ENCODE measurements at regions not wholly inside any gene's neighbourhood (a gene's known extent, or its start where the extent isn't known, plus 50 kb on each side); places are given as distances from the start of the nearest gene placed in this dataset.

DNA sequence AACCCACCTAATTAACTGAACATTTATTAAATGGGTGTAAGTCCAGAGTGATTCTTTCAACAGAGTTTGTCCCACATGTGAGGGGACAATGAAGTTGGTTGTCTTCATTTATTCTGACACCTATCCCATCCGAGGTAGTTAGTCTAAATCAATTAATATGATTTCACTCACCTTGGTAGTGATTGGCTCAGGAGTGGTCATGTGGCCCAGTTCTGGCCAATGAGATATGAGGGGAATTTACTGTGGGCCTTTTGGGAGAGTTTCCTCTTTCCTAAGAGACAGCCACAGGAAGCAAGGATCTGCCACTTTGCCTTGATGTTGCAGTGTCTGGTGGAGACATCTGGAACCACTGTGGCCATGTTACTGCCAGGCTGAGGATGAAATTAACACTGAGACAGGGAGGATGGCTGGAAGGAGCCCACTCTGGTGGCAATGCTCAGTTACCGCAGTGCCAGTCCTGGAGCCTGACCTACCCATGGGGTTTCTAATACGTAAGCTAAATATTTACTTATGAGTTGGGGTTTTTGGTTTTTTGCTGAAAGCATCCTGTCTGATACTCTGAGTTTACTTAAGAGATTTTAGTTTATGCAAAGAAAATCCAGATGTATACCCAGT is 118.6 kb downstream of the FGF18 start:
- TF ChIP-seq, protein P1, sequence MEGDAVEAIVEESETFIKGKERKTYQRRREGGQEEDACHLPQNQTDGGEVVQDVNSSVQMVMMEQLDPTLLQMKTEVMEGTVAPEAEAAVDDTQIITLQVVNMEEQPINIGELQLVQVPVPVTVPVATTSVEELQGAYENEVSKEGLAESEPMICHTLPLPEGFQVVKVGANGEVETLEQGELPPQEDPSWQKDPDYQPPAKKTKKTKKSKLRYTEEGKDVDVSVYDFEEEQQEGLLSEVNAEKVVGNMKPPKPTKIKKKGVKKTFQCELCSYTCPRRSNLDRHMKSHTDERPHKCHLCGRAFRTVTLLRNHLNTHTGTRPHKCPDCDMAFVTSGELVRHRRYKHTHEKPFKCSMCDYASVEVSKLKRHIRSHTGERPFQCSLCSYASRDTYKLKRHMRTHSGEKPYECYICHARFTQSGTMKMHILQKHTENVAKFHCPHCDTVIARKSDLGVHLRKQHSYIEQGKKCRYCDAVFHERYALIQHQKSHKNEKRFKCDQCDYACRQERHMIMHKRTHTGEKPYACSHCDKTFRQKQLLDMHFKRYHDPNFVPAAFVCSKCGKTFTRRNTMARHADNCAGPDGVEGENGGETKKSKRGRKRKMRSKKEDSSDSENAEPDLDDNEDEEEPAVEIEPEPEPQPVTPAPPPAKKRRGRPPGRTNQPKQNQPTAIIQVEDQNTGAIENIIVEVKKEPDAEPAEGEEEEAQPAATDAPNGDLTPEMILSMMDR (IDR thresholded peaks at IDR 0.05; ENCODE audit: borderline replicate concordance, extremely low read depth, insufficient read depth): no peak
- intact Hi-C loops (cut with DNase I): no loop called here
- Histone ChIP-seq H3K4me1 (ENCODE audit: control insufficient read depth in 2 of 3, insufficient read depth in 2 of 3, low read depth in 1 of 3, low read length in 3 of 3) (no peaks in the 10 kb centered on the region), H3K4me3 (ENCODE audit: low read length in 3 of 3) (no peak overlapping the region), H3K9me3 (ENCODE audit: control insufficient read depth in 2 of 3, insufficient read depth in 1 of 3, low read length in 3 of 3) (no peaks in the 10 kb centered on the region), H3K27me3 (ENCODE audit: control insufficient read depth, insufficient read depth, low read length) (no peaks in the 10 kb centered on the region), H3K9ac (ENCODE audit: low read length in 3 of 3) (no peak overlapping the region), H3K36me3 (ENCODE audit: control insufficient read depth in 2 of 3, insufficient read depth in 3 of 3, low read length in 3 of 3) (no peaks in the 10 kb centered on the region), H3K27ac (ENCODE audit: low read depth in 2 of 2, low read length in 2 of 2) (no peak overlapping the region)
- no peak for FAIRE-seq
- DNase-seq: no peak

DNA sequence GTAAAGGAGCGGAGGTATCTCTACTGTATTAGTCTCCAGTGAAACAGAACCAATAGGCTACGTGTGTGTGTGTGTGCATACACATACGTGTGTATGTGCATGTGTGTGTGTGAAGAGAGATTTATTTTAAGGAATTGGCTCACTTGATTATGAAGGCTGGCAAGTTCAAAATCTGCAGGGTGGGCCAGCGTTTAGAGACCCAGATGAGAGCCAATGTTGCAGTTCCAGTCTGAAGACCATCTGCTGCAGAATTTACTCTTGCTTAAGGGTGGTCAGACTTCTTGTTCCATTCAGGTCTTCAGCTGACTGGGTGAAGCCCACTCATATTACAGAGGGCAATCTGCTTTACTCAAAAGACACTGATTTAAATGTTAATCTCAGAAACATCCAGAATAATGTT is 119.2 kb downstream of the FGF18 start:
- Histone ChIP-seq H3K27me3 (ENCODE audit: control insufficient read depth, insufficient read depth, low read length) (no peaks in the 10 kb centered on the region), H3K9ac (ENCODE audit: low read length in 3 of 3) (no peak overlapping the region), H3K9me3 (ENCODE audit: control insufficient read depth in 2 of 3, insufficient read depth in 1 of 3, low read length in 3 of 3) (no peaks in the 10 kb centered on the region), H3K4me1 (ENCODE audit: control insufficient read depth in 2 of 3, insufficient read depth in 2 of 3, low read depth in 1 of 3, low read length in 3 of 3) (no peaks in the 10 kb centered on the region), H3K27ac (ENCODE audit: low read depth in 2 of 2, low read length in 2 of 2) (no peak overlapping the region), H3K36me3 (ENCODE audit: control insufficient read depth in 2 of 3, insufficient read depth in 3 of 3, low read length in 3 of 3) (no peaks in the 10 kb centered on the region), H3K4me3 (ENCODE audit: low read length in 3 of 3) (no peak overlapping the region)
- DNase-seq (no peak), FAIRE-seq (no peak)
- TF ChIP-seq, protein P1 (IDR thresholded peaks at IDR 0.05; ENCODE audit: borderline replicate concordance, extremely low read depth, insufficient read depth): no peak
- intact Hi-C loops (cut with DNase I): no loop called here

DNA sequence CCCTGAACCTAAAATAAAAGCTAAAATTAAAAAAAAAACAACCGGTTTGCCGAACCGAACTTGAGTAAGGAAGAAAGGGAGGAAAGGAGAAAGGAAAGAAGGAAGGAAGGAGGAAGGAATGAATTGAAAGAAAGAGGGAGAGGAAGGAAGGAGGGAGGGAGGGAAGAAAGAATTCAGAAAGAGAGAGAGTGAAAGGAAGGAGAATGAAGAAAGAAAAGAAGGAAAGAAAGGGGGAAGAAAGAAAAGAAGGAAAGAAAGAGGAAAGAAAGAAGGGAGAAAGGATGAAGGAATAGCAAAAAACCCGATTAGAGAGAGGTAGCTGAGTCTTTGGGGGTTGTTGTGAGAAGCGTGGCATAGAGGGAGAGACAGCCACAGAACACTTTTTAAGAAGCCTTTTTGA is 121.4 kb downstream of the FGF18 start:
- FAIRE-seq: no peak

More for the DNA sequence above, 121.4 kb downstream of the FGF18 start:
- Histone ChIP-seq H3K27me3 (ENCODE audit: control insufficient read depth, insufficient read depth, low read length) (no peaks in the 10 kb centered on the region), H3K27ac (ENCODE audit: low read depth in 2 of 2, low read length in 2 of 2) (no peak overlapping the region), H3K4me3 (ENCODE audit: low read length in 3 of 3) (no peak overlapping the region), H3K4me1 (ENCODE audit: control insufficient read depth in 2 of 3, insufficient read depth in 2 of 3, low read depth in 1 of 3, low read length in 3 of 3) (no peaks in the 10 kb centered on the region), H3K36me3 (ENCODE audit: control insufficient read depth in 2 of 3, insufficient read depth in 3 of 3, low read length in 3 of 3) (no peaks in the 10 kb centered on the region), H3K9ac (ENCODE audit: low read length in 3 of 3) (no peak overlapping the region), H3K9me3 (ENCODE audit: control insufficient read depth in 2 of 3, insufficient read depth in 1 of 3, low read length in 3 of 3) (no peaks in the 10 kb centered on the region)
- no peak for DNase-seq
- intact Hi-C loops (cut with DNase I): no loop called here
- TF ChIP-seq, protein P1 (IDR thresholded peaks at IDR 0.05; ENCODE audit: borderline replicate concordance, extremely low read depth, insufficient read depth): no peak
